ENCODE measurements at regions not wholly inside any gene's neighbourhood (a gene's known extent, or its start where the extent isn't known, plus 50 kb on each side); places are given as distances from the start of the nearest gene placed in this dataset.

GRCh38 chr1:91120421-91120820, 98.6 kb upstream of the ZNF644 start:
- Histone ChIP-seq H4K20me1 (ENCODE audit: insufficient read depth) (no peaks in the 10 kb centered on the region), H3K9me3 (ENCODE audit: control insufficient read depth in 1 of 2, insufficient read depth in 1 of 2, low read depth in 1 of 2, low read length in 2 of 2) (no peaks in the 10 kb centered on the region), H2AFZ (ENCODE audit: low read depth, low read length, poor library complexity, severe bottlenecking) (no peak overlapping the region), H3K27ac (ENCODE audit: low read depth, low read length) (no peak overlapping the region), H3K9ac (ENCODE audit: low read length) (no peak overlapping the region), H3K4me1 (ENCODE audit: control insufficient read depth in 1 of 2, insufficient read depth in 2 of 2, low read length in 2 of 2) (no peaks in the 10 kb centered on the region), H3K9me2 (ENCODE audit: insufficient read depth) (no peaks in the 10 kb centered on the region), H3K4me2 (ENCODE audit: low read length) (no peak overlapping the region), H3K27me3 (ENCODE audit: insufficient read depth, low read length) (no peaks in the 10 kb centered on the region), H3K36me3 (ENCODE audit: control insufficient read depth in 1 of 2, insufficient read depth in 2 of 2, low read length in 2 of 2) (no peaks in the 10 kb centered on the region), H3K79me2 (ENCODE audit: insufficient read depth, low read length) (no peaks in the 10 kb centered on the region), H3K4me3 (replicated peaks in 1 of 2; ENCODE audit: low read depth in 1 of 2, low read length in 2 of 2) (no peak overlapping the region)
- POLR2A ChIA-PET, result no interaction called here
- RAD21 ChIA-PET (ENCODE audit: low non-redundant PET in 1 of 2, low total read pairs in 2 of 2, uncharacterized antibody in 2 of 2, unreplicated experiment in 2 of 2), result no interaction called here
- CTCF ChIA-PET, result no interaction called here
- DNase-seq (ENCODE audit: low read depth, low spot score) (no peak), ATAC-seq (no peak)
- TF ChIP-seq SIN3A (IDR thresholded peaks at IDR 0.05; ENCODE audit: low read depth) (no peak), ZFX (IDR thresholded peaks at IDR 0.05) (no peak), FOSL1 (IDR thresholded peaks at IDR 0.05; ENCODE audit: low read depth) (no peak), RAD21 (IDR thresholded peaks at IDR 0.05; ENCODE audit: low read depth) (no peak), POLR2AphosphoS5 (IDR thresholded peaks at IDR 0.05; ENCODE audit: low read depth, low read length) (no peak), ZBTB33 (IDR thresholded peaks at IDR 0.05; ENCODE audit: extremely low read depth, insufficient replicate concordance, low read length) (no peak), JUND (IDR thresholded peaks at IDR 0.05) (no peak), YY1 (IDR thresholded peaks at IDR 0.05; ENCODE audit: extremely low read depth, insufficient replicate concordance, low read depth, low read length) (no peak)
- intact Hi-C loops (cut with micrococcal nuclease), result no loop called here
- BruUV-seq (replicated peaks), result no TSS peak

GRCh38 chr1:91104712-91105111, 82.9 kb upstream of the ZNF644 start:
- H3K9ac ChIP-seq (ENCODE audit: low read length), result no peak overlapping the region
- intact Hi-C loops (cut with micrococcal nuclease), result no loop called here

More at GRCh38 chr1:91104712-91105111, 82.9 kb upstream of the ZNF644 start:
- no peak for TF ChIP-seq ATF3 (IDR thresholded peaks at IDR 0.05)
- TF ChIP-seq CEBPB (IDR thresholded peaks at IDR 0.05; ENCODE audit: low read depth), result no peak
- TF ChIP-seq EZH2 (IDR thresholded peaks at IDR 0.05), result no peak
- no peak for TF ChIP-seq RAD21 (IDR thresholded peaks at IDR 0.05; ENCODE audit: low read depth)
- no peak for TF ChIP-seq JUND (IDR thresholded peaks at IDR 0.05)
- TF ChIP-seq POLR2AphosphoS5 (IDR thresholded peaks at IDR 0.05; ENCODE audit: low read depth, low read length), result no peak
- no peak for TF ChIP-seq CTCF (IDR thresholded peaks at IDR 0.05 in 2 of 3, conservative IDR thresholded peaks at IDR 0.05 in 1 of 3; ENCODE audit: borderline replicate concordance in 1 of 3, insufficient read depth in 1 of 3, low read depth in 2 of 3, low read length in 2 of 3)
- TF ChIP-seq ZNF274 (IDR thresholded peaks at IDR 0.05; ENCODE audit: low read depth, low read length), result no peak
- Histone ChIP-seq H3K4me2 (ENCODE audit: low read length) (no peak overlapping the region), H3K36me3 (ENCODE audit: control insufficient read depth in 1 of 2, insufficient read depth in 2 of 2, low read length in 2 of 2) (no peaks in the 10 kb centered on the region), H3K27ac (ENCODE audit: low read depth, low read length) (no peak overlapping the region), H3K4me3 (replicated peaks in 1 of 2; ENCODE audit: low read depth in 1 of 2, low read length in 2 of 2) (no peak overlapping the region), H3K9me2 (ENCODE audit: insufficient read depth) (no peaks in the 10 kb centered on the region), H3K27me3 (ENCODE audit: insufficient read depth, low read length) (no peaks in the 10 kb centered on the region), H4K20me1 (ENCODE audit: insufficient read depth) (no peaks in the 10 kb centered on the region), H3K4me1 (ENCODE audit: control insufficient read depth in 1 of 2, insufficient read depth in 2 of 2, low read length in 2 of 2) (peaks cover 0 to 8% of the 10 kb centered on the region in 2 experiments; a peak in 3 of 4 replicates), H3K79me2 (ENCODE audit: insufficient read depth, low read length) (no peaks in the 10 kb centered on the region), H3K9me3 (ENCODE audit: control insufficient read depth in 1 of 2, insufficient read depth in 1 of 2, low read depth in 1 of 2, low read length in 2 of 2) (no peaks in the 10 kb centered on the region), H2AFZ (ENCODE audit: low read depth, low read length, poor library complexity, severe bottlenecking) (no peak overlapping the region)
- DNase-seq (ENCODE audit: low read depth, low spot score) (no peak), ATAC-seq (no peak)
- no TSS peak for BruUV-seq (replicated peaks)
- ChIA-PET CTCF (no interaction called here), RAD21 (ENCODE audit: low non-redundant PET in 1 of 2, low total read pairs in 2 of 2, uncharacterized antibody in 2 of 2, unreplicated experiment in 2 of 2) (no interaction called here), POLR2A (no interaction called here)
